Gastrocnemius medialis (tissue), 4 donors: ENCODE measurements at regions not wholly inside any gene's neighbourhood (a gene's known extent, or its start where the extent isn't known, plus 50 kb on each side); places are given as distances from the start of the nearest gene placed in this dataset.

Experiments used
- POLR2A ChIP-seq, 2 donors: fragments of 450-650 bp; IDR thresholded peaks; one replicate each; pipeline ENCODE4 v1.6.1; 2017; ENCODE audit warnings: antibody characterized with exemption in 2 of 2, mild to moderate bottlenecking in 2 of 2, moderate library complexity in 2 of 2
- TF ChIP-seq, protein P1 (sequence below), 5 experiments: fragments of 450-650 bp in 3 of 5; fragments of 200-600 bp in 2 of 5; sonication (generic) in 2 of 5; IDR thresholded peaks in 4 of 5; conservative IDR thresholded peaks in 1 of 5; 1 replicate in 4 of 5; 2 replicates in 1 of 5; pipeline ENCODE4 v1.5.1; 2016 to 2019; ENCODE audit warnings: antibody characterized with exemption in 5 of 5, mild to moderate bottlenecking in 3 of 5, moderate library complexity in 3 of 5

- TF ChIP-seq, protein P1, sequence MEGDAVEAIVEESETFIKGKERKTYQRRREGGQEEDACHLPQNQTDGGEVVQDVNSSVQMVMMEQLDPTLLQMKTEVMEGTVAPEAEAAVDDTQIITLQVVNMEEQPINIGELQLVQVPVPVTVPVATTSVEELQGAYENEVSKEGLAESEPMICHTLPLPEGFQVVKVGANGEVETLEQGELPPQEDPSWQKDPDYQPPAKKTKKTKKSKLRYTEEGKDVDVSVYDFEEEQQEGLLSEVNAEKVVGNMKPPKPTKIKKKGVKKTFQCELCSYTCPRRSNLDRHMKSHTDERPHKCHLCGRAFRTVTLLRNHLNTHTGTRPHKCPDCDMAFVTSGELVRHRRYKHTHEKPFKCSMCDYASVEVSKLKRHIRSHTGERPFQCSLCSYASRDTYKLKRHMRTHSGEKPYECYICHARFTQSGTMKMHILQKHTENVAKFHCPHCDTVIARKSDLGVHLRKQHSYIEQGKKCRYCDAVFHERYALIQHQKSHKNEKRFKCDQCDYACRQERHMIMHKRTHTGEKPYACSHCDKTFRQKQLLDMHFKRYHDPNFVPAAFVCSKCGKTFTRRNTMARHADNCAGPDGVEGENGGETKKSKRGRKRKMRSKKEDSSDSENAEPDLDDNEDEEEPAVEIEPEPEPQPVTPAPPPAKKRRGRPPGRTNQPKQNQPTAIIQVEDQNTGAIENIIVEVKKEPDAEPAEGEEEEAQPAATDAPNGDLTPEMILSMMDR (IDR thresholded peaks at IDR 0.05 in 4 of 5, conservative IDR thresholded peaks at IDR 0.05 in 1 of 5) = no peak
- no peak for TF ChIP-seq POLR2A (IDR thresholded peaks at IDR 0.05)
Observed at GRCh38 chr10:83476211-83476610, 663.1 kb upstream of the GHITM start.
